GM23338 (cell line): ENCODE measurements at regions not wholly inside any gene's neighbourhood (a gene's known extent, or its start where the extent isn't known, plus 50 kb on each side); places are given as distances from the start of the nearest gene placed in this dataset.

ENCODE experiments used
- ATAC-seq: fragments of 200-7000 bp; cut with Tn5 transposase; 3 replicates; pipeline ENCODE4 v1.9.1; 2020
- DNase-seq: peaks from one replicate; pipeline ENCODE4 v3.0.0-alpha.2; 2015; ENCODE audit warnings: low spot score
- H2AFZ ChIP-seq: fragments of 200-600 bp; sonication (generic); 2 replicates; pipeline ENCODE4 v1.8.0; 2016; ENCODE audit warnings: antibody characterized with exemption, mild to moderate bottlenecking, moderate library complexity
- H3F3A ChIP-seq: fragments of 200-600 bp; sonication (generic); replicated peaks from 2 replicates; pipeline ENCODE4 v1.8.0; 2017; ENCODE audit warnings: antibody characterized with exemption, mixed run types, low read depth
- H3K27ac ChIP-seq: fragments of 200-600 bp; sonication (generic); 2 replicates; pipeline ENCODE4 v1.6.1; 2016; ENCODE audit warnings: low read depth
- H3K27me3 ChIP-seq: fragments of 200-600 bp; sonication (generic); 2 replicates; pipeline ENCODE4 v1.8.0; 2016; ENCODE audit warnings: mild to moderate bottlenecking, mixed run types, moderate library complexity; ENCODE audit not compliant: insufficient read depth
- H3K36me3 ChIP-seq: fragments of 200-600 bp; sonication (generic); 2 replicates; pipeline ENCODE4 v1.8.0; 2016; ENCODE audit warnings: mild to moderate bottlenecking; ENCODE audit not compliant: insufficient read depth
- H3K4me1 ChIP-seq: fragments of 200-600 bp; sonication (generic); 2 replicates; pipeline ENCODE4 v1.8.0; 2016; ENCODE audit warnings: mild to moderate bottlenecking, moderate library complexity; ENCODE audit not compliant: insufficient read depth
- H3K4me2 ChIP-seq: fragments of 200-600 bp; sonication (generic); 2 replicates; pipeline ENCODE4 v1.7.1; 2017; ENCODE audit warnings: mixed run types
- H3K4me3 ChIP-seq: fragments of 200-600 bp; sonication (generic); 2 replicates; pipeline ENCODE4 v1.6.1; 2016; ENCODE audit warnings: mixed run types
- H3K79me2 ChIP-seq: fragments of 200-600 bp; sonication (generic); replicated peaks from 2 replicates; pipeline ENCODE4 v1.8.0; 2017; ENCODE audit warnings: mild to moderate bottlenecking; ENCODE audit not compliant: insufficient read depth
- H3K9me2 ChIP-seq: fragments of 200-600 bp; sonication (generic); 2 replicates; pipeline ENCODE4 v1.8.0; 2017; ENCODE audit not compliant: insufficient read depth
- H4K20me1 ChIP-seq: fragments of 200-600 bp; sonication (generic); replicated peaks from 2 replicates; pipeline ENCODE4 v1.8.0; 2017; ENCODE audit warnings: mild to moderate bottlenecking; ENCODE audit not compliant: insufficient read depth
- H3K27ac Mint-ChIP-seq: 2 replicates; pipeline ENCODE4 v1.8.0; 2020; ENCODE audit warnings: inconsistent platforms, mild to moderate bottlenecking, moderate library complexity, mixed read lengths
- H3K27me3 Mint-ChIP-seq: 3 replicates; pipeline ENCODE4 v1.8.0; 2022; ENCODE audit warnings: low read depth, mild to moderate bottlenecking, moderate library complexity, mixed read lengths, inconsistent platforms; ENCODE audit not compliant: insufficient read depth, poor library complexity
- H3K36me3 Mint-ChIP-seq: 3 replicates; pipeline ENCODE4 v1.8.0; 2021; ENCODE audit warnings: low read depth, mild to moderate bottlenecking, inconsistent platforms, moderate library complexity, mixed read lengths
- H3K4me1 Mint-ChIP-seq: 3 replicates; pipeline ENCODE4 v1.8.0; 2020; ENCODE audit warnings: mild to moderate bottlenecking, inconsistent platforms, mixed read lengths
- H3K4me3 Mint-ChIP-seq: 3 replicates; pipeline ENCODE4 v1.8.0; 2021; ENCODE audit warnings: moderate library complexity, mild to moderate bottlenecking, inconsistent platforms, mixed read lengths
- H3K9me3 Mint-ChIP-seq: 3 replicates; pipeline ENCODE4 v1.8.0; 2020; ENCODE audit warnings: moderate library complexity, mild to moderate bottlenecking, inconsistent platforms, mixed read lengths
- CREB1 ChIP-seq: fragments of 250-450 bp; sonication (Bioruptor Pico); IDR thresholded peaks from 2 replicates; pipeline ENCODE4 v1.5.0; 2020; ENCODE audit warnings: low read depth, mild to moderate bottlenecking, moderate library complexity
- EZH2 ChIP-seq: fragments of 200-600 bp; sonication (generic); IDR thresholded peaks from one replicate; pipeline ENCODE4 v1.8.0; 2017; ENCODE audit warnings: antibody characterized with exemption, mild to moderate bottlenecking, low read depth; ENCODE audit not compliant: unreplicated experiment
- EZH2phosphoT487 ChIP-seq: fragments of 200-600 bp; sonication (generic); IDR thresholded peaks from one replicate; pipeline ENCODE4 v1.8.1; 2018; ENCODE audit warnings: antibody characterized with exemption; ENCODE audit not compliant: unreplicated experiment
- JUNB ChIP-seq: IDR thresholded peaks from one replicate; pipeline ENCODE4 v1.6.1; 2016; ENCODE audit warnings: antibody characterized with exemption; ENCODE audit not compliant: unreplicated experiment
- POLR2AphosphoS5 ChIP-seq: IDR thresholded peaks from 2 replicates; pipeline ENCODE4 v1.6.1; 2016; ENCODE audit warnings: antibody characterized with exemption, low read depth
- STAT1 ChIP-seq: IDR thresholded peaks from one replicate; pipeline ENCODE4 v1.6.1; 2016; ENCODE audit warnings: antibody characterized with exemption; ENCODE audit not compliant: unreplicated experiment
- ZNF114 ChIP-seq: fragments of 250-450 bp; sonication (Bioruptor Pico); IDR thresholded peaks from 2 replicates; pipeline ENCODE4 v1.5.0; 2020; ENCODE audit warnings: mild to moderate bottlenecking, moderate library complexity
- ZNF331 ChIP-seq: fragments of 250-450 bp; sonication (Bioruptor Pico); IDR thresholded peaks from 2 replicates; pipeline ENCODE4 v1.5.0; 2020; ENCODE audit warnings: low read depth, mild to moderate bottlenecking, moderate library complexity
- TF ChIP-seq, protein P1 (sequence below): IDR thresholded peaks from one replicate; pipeline ENCODE4 v1.6.1; 2018; ENCODE audit warnings: antibody characterized with exemption; ENCODE audit not compliant: unreplicated experiment
- TF ChIP-seq, protein P2 (sequence below): IDR thresholded peaks from 2 replicates; pipeline ENCODE4 v1.6.1; 2016; ENCODE audit warnings: antibody characterized with exemption
- TF ChIP-seq, protein P3 (sequence below), 2 experiments: fragments of 200-600 bp in 1 of 2; sonication (generic) in 1 of 2; conservative IDR thresholded peaks; 2 replicates each; pipeline versions ENCODE4 v1.5.1 to v1.6.1; 2016 to 2017; ENCODE audit warnings: antibody characterized with exemption in 2 of 2, low read depth in 2 of 2, mild to moderate bottlenecking in 2 of 2, moderate library complexity in 1 of 2

DNA sequence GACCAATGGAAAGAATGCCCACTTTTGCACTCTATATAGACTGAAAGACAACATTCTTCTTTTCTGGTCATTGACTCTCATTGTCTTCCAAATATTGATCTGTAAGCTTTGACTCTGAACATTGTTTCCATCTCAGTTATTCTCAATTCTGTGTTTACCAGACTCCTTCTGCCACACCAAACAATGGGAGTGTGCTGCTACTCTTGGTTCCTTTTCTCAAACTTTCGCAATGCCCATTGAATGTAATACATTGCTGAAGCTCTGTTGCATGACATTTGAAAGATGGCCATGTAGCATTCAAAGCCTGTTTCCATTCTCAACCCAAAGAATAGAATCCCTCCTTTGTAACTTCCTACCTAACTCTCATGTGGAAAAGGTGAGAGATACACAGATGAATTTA, 136.2 kb downstream of the BTC start:
- Mint-ChIP-seq H3K27me3 (no peaks in the 10 kb centered on the region), H3K4me3 (no peak overlapping the region), H3K4me1 (peaks cover 6% of the 10 kb centered on the region), H3K36me3 (no peaks in the 10 kb centered on the region), H3K9me3 (no peaks in the 10 kb centered on the region), H3K27ac (no peak overlapping the region)
- Histone ChIP-seq H3K4me3 (no peak overlapping the region), H3K9me2 (peaks cover 4% of the 10 kb centered on the region; the same call in 1 of the 2 replicates), H3K27me3 (no peaks in the 10 kb centered on the region), H4K20me1 (no peaks in the 10 kb centered on the region), H3K4me2 (no peak overlapping the region), H3F3A (no peaks in the 10 kb centered on the region), H3K36me3 (no peaks in the 10 kb centered on the region), H3K4me1 (peaks cover 11% of the 10 kb centered on the region), H3K27ac (no peak overlapping the region), H2AFZ (no peak overlapping the region), H3K79me2 (no peaks in the 10 kb centered on the region)
- TF ChIP-seq, protein P1, sequence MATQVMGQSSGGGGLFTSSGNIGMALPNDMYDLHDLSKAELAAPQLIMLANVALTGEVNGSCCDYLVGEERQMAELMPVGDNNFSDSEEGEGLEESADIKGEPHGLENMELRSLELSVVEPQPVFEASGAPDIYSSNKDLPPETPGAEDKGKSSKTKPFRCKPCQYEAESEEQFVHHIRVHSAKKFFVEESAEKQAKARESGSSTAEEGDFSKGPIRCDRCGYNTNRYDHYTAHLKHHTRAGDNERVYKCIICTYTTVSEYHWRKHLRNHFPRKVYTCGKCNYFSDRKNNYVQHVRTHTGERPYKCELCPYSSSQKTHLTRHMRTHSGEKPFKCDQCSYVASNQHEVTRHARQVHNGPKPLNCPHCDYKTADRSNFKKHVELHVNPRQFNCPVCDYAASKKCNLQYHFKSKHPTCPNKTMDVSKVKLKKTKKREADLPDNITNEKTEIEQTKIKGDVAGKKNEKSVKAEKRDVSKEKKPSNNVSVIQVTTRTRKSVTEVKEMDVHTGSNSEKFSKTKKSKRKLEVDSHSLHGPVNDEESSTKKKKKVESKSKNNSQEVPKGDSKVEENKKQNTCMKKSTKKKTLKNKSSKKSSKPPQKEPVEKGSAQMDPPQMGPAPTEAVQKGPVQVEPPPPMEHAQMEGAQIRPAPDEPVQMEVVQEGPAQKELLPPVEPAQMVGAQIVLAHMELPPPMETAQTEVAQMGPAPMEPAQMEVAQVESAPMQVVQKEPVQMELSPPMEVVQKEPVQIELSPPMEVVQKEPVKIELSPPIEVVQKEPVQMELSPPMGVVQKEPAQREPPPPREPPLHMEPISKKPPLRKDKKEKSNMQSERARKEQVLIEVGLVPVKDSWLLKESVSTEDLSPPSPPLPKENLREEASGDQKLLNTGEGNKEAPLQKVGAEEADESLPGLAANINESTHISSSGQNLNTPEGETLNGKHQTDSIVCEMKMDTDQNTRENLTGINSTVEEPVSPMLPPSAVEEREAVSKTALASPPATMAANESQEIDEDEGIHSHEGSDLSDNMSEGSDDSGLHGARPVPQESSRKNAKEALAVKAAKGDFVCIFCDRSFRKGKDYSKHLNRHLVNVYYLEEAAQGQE = no peak
- no peak for TF ChIP-seq EZH2
- TF ChIP-seq, protein P2, sequence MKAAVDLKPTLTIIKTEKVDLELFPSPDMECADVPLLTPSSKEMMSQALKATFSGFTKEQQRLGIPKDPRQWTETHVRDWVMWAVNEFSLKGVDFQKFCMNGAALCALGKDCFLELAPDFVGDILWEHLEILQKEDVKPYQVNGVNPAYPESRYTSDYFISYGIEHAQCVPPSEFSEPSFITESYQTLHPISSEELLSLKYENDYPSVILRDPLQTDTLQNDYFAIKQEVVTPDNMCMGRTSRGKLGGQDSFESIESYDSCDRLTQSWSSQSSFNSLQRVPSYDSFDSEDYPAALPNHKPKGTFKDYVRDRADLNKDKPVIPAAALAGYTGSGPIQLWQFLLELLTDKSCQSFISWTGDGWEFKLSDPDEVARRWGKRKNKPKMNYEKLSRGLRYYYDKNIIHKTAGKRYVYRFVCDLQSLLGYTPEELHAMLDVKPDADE = no peak
- TF ChIP-seq ZNF331 (CRISPR knock-in tag) = no peak
- DNase-seq (no peak), ATAC-seq (no peak)

DNA sequence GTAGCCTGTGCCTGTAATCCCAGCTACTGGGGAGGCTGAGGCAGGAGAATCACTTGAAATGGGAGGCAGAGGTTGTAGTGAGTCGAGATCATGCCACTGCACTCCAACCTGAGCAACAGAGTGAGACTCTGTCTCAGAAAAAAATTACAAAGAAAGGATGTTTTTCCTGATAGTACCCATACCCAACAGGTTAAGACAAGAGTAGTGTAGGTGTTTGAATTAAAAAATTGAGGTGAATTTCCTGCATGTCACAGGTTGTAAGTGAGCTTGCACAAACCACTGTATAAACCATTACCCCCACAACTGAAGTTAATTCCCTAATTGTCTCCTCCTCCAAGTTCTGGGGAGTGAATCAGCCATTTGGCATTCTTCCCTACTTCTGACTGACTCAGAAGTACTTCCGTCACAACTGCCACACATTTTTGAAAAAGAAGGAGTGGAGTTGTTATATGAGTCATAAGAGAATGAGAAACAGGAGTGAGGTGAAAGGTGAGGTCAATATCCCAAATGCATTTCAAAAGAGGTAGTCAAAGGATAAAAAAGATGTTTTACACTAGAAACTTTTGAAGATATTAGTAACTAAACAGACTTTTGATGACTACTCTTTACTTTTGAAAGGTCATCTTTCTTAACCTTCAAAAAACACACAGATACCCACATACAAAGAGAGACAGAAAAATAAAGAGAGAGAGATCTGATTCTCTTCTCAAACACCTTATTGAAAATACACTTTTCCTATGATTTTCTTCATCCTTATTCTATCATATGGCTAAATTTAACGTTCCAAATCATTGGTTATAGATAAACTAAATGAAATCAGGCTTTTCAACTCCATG, 134.5 kb downstream of the BTC start:
- peak overlapping the region; percentile 64; the same call in 1 of the 2 replicates for H2AFZ ChIP-seq
- ATAC-seq (no peak), DNase-seq (no peak)
- H3K36me3 Mint-ChIP-seq = no peaks in the 10 kb centered on the region
- no peaks in the 10 kb centered on the region for H3K9me3 Mint-ChIP-seq
- H3K27ac ChIP-seq = no peak overlapping the region
- H3K79me2 ChIP-seq = no peaks in the 10 kb centered on the region
- no peak overlapping the region for H3K4me3 Mint-ChIP-seq
- peaks cover 23% of the 10 kb centered on the region for H3K4me1 ChIP-seq
- peaks cover 19% of the 10 kb centered on the region for H3K4me1 Mint-ChIP-seq
- no peaks in the 10 kb centered on the region for H3K27me3 Mint-ChIP-seq
- H4K20me1 ChIP-seq = no peaks in the 10 kb centered on the region
- no peak overlapping the region for H3K4me2 ChIP-seq
- no peaks in the 10 kb centered on the region for H3K27me3 ChIP-seq
- no peaks in the 10 kb centered on the region for H3F3A ChIP-seq
- no peaks in the 10 kb centered on the region for H3K36me3 ChIP-seq
- H3K27ac Mint-ChIP-seq = no peak overlapping the region
- peaks cover 4% of the 10 kb centered on the region; the same call in 1 of the 2 replicates for H3K9me2 ChIP-seq
- no peak overlapping the region for H3K4me3 ChIP-seq
- TF ChIP-seq STAT1 = no peak
- no peak for TF ChIP-seq JUNB
- TF ChIP-seq, protein P1 = no peak
- TF ChIP-seq EZH2phosphoT487 = no peak
- TF ChIP-seq ZNF331 (CRISPR knock-in tag) = no peak
- no peak for TF ChIP-seq POLR2AphosphoS5
- TF ChIP-seq, protein P2 = no peak
- TF ChIP-seq, protein P3, sequence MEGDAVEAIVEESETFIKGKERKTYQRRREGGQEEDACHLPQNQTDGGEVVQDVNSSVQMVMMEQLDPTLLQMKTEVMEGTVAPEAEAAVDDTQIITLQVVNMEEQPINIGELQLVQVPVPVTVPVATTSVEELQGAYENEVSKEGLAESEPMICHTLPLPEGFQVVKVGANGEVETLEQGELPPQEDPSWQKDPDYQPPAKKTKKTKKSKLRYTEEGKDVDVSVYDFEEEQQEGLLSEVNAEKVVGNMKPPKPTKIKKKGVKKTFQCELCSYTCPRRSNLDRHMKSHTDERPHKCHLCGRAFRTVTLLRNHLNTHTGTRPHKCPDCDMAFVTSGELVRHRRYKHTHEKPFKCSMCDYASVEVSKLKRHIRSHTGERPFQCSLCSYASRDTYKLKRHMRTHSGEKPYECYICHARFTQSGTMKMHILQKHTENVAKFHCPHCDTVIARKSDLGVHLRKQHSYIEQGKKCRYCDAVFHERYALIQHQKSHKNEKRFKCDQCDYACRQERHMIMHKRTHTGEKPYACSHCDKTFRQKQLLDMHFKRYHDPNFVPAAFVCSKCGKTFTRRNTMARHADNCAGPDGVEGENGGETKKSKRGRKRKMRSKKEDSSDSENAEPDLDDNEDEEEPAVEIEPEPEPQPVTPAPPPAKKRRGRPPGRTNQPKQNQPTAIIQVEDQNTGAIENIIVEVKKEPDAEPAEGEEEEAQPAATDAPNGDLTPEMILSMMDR (conservative IDR thresholded peaks at IDR 0.05; ENCODE audit: low read depth in 2 of 2) = no peak
- TF ChIP-seq ZNF114 (CRISPR knock-in tag) = no peak
- TF ChIP-seq CREB1 (CRISPR knock-in tag) = no peak
